PC-3 (cell line): ENCODE measurements at regions not wholly inside any gene's neighbourhood (a gene's known extent, or its start where the extent isn't known, plus 50 kb on each side); places are given as distances from the start of the nearest gene placed in this dataset.

Source experiments
- ATAC-seq: fragments of 200-7000 bp; cut with Tn5 transposase; 2 replicates; pipeline ENCODE4 v1.9.1; 2020; ENCODE audit warnings: mild to moderate bottlenecking, moderate library complexity
- BruUV-seq: library from RNA; stranded (reverse); fragments of 400-500 nt; replicated peaks from 2 replicates; lab custom pipeline; 2021; lab: Mats Ljungman, UMichigan
- CTCF ChIA-PET: fragments of 300-600 bp; sonication (Branson Sonifier 250); formaldehyde crosslinking; loops from one replicate; lab custom pipeline; 2022; ENCODE audit warnings: antibody characterized with exemption; lab: Charles Lee
- POLR2A ChIA-PET: fragments of 300-600 bp; sonication (Branson Sonifier 250); formaldehyde crosslinking; loops from one replicate; lab custom pipeline; 2022; ENCODE audit warnings: antibody characterized with exemption; ENCODE audit not compliant: unreplicated experiment; lab: Charles Lee
- DNase-seq: peaks from one replicate; pipeline ENCODE4 v3.0.0-alpha.2; 2015
- H2AFZ ChIP-seq: fragments of 300-600 bp; sonication (generic); 2 replicates; pipeline ENCODE4 v1.6.0; 2016; ENCODE audit warnings: antibody characterized with exemption, low read length
- H3F3A ChIP-seq: fragments of 300-600 bp; sonication (generic); one replicate; pipeline ENCODE4 v1.6.0; 2017; ENCODE audit warnings: antibody characterized with exemption, low read length, control low read depth, mild to moderate bottlenecking; ENCODE audit not compliant: unreplicated experiment
- H3K27ac ChIP-seq: fragments of 300-600 bp; sonication (generic); 2 replicates; pipeline ENCODE4 v1.5.1; 2016; ENCODE audit warnings: mild to moderate bottlenecking, low read length
- H3K27me3 ChIP-seq: fragments of 300-600 bp; sonication (generic); 2 replicates; pipeline ENCODE4 v1.6.1; 2016; ENCODE audit warnings: low read length, mixed read lengths
- H3K36me3 ChIP-seq: fragments of 300-600 bp; sonication (generic); 2 replicates; pipeline ENCODE4 v1.6.1; 2016; ENCODE audit warnings: low read depth, mixed run types, low read length, mixed read lengths
- H3K4me1 ChIP-seq: fragments of 300-600 bp; sonication (generic); 2 replicates; pipeline ENCODE4 v1.5.1; 2016; ENCODE audit warnings: low read length; ENCODE audit not compliant: insufficient read depth
- H3K4me2 ChIP-seq: fragments of 300-600 bp; sonication (generic); 2 replicates; pipeline ENCODE4 v1.6.0; 2016; ENCODE audit warnings: low read length
- H3K4me3 ChIP-seq: fragments of 300-600 bp; sonication (generic); 2 replicates; pipeline ENCODE4 v1.5.1; 2016; ENCODE audit warnings: mild to moderate bottlenecking, low read length, mixed read lengths
- H3K79me2 ChIP-seq: fragments of 300-600 bp; sonication (generic); 2 replicates; pipeline ENCODE4 v1.6.1; 2017; ENCODE audit warnings: low read length, mixed read lengths
- H3K9ac ChIP-seq: fragments of 300-600 bp; sonication (generic); 2 replicates; pipeline ENCODE4 v1.6.0; 2016; ENCODE audit warnings: mild to moderate bottlenecking, low read length
- H3K9me2 ChIP-seq: fragments of 300-600 bp; sonication (generic); replicated peaks from 2 replicates; pipeline ENCODE4 v1.6.1; 2016; ENCODE audit warnings: mixed run types, low read length, mixed read lengths
- H3K9me3 ChIP-seq: fragments of 300-600 bp; sonication (generic); 2 replicates; pipeline ENCODE4 v1.6.1; 2016; ENCODE audit warnings: low read length, mixed read lengths
- H4K20me1 ChIP-seq: fragments of 300-600 bp; sonication (generic); 2 replicates; pipeline ENCODE4 v1.6.1; 2016; ENCODE audit warnings: low read length, mixed read lengths
- CTCF ChIP-seq: fragments of 300-600 bp; sonication (generic); conservative IDR thresholded peaks from 2 replicates; pipeline ENCODE4 v1.5.1; 2017; ENCODE audit warnings: antibody characterized with exemption, low read depth, mild to moderate bottlenecking, low read length
- EZH2 ChIP-seq: fragments of 300-600 bp; sonication (generic); IDR thresholded peaks from one replicate; pipeline ENCODE4 v1.6.1; 2017; ENCODE audit warnings: antibody characterized with exemption, mild to moderate bottlenecking, low read length; ENCODE audit not compliant: unreplicated experiment
- EZH2phosphoT487 ChIP-seq: fragments of 300-600 bp; sonication (generic); IDR thresholded peaks from 2 replicates; pipeline ENCODE4 v1.6.1; 2018; ENCODE audit warnings: mild to moderate bottlenecking, antibody characterized with exemption, low read length, borderline replicate concordance
- intact Hi-C: fragments of 100-400 bp; cut with micrococcal nuclease; formaldehyde crosslinking; loops from 2 replicates; pipeline ENCODE4 v1.9.0; 2023

GRCh38 chr11:21896216-21896615, 296.7 kb upstream of the ANO5 start:
- intact Hi-C loops = no loop called here
- no peaks in the 10 kb centered on the region for H4K20me1 ChIP-seq
- ATAC-seq = no peak
- no peak overlapping the region for H3K9ac ChIP-seq
- no peak overlapping the region for H3K4me3 ChIP-seq
- no peak for TF ChIP-seq CTCF
- no peak for TF ChIP-seq EZH2phosphoT487
- no peak for TF ChIP-seq EZH2
- CTCF ChIA-PET = no interaction called here
- no peaks in the 10 kb centered on the region for H3K9me2 ChIP-seq
- H3K4me2 ChIP-seq = no peak overlapping the region
- H3F3A ChIP-seq = no peaks in the 10 kb centered on the region
- DNase-seq = no peak
- BruUV-seq = no TSS peak
- no peaks in the 10 kb centered on the region; the same call in 1 of the 2 replicates for H3K9me3 ChIP-seq
- H3K27me3 ChIP-seq = no peaks in the 10 kb centered on the region
- no peaks in the 10 kb centered on the region for H3K4me1 ChIP-seq
- H3K79me2 ChIP-seq = no peaks in the 10 kb centered on the region
- H2AFZ ChIP-seq = no peak overlapping the region
- no peak overlapping the region for H3K27ac ChIP-seq
- POLR2A ChIA-PET = no interaction called here
- no peaks in the 10 kb centered on the region for H3K36me3 ChIP-seq

DNA sequence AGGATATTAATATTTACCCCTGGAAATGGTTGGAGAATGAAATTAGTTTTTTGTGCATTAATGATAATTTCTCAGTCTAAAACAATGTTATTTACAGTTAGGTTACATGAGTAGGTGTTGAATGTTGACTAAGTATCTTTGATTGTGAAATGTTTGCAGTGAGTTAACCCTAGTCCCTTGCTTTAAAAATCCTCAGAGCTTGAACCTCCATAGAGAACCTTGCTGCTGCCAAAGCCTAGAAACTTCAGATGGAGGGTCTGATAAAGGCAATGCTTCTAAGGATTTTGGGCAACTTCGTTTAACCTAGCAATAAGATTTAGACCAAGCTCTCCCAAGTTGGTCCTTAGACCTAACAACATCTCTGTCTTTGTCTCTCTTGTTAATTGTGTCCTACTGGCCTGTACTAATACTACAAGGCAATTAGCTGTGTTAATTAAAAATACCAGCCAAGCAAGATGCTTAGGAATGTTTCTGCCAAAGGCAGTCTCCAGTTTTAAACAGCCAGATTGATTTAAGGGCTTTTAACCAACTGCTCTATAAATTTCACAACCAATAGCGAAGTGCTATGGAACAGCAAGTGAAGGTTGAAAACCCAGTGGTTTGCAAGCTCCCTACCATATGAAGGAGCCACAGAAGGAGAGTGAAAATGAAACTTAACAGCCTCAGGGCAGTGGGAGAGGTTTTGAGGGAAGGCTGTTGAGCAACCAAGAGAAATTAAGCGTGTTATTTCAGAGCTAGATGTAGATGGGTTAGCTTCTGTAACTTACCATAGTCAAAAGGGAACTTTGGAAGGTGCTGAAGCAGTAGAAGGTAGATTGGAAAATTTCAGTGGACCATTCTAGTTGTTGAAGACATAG, 295.9 kb upstream of the ANO5 start:
- no peak overlapping the region for H3K4me3 ChIP-seq
- intact Hi-C loops = no loop called here
- CTCF ChIA-PET = no interaction called here
- H3K4me2 ChIP-seq = no peak overlapping the region
- H3K27ac ChIP-seq = no peak overlapping the region
- H3F3A ChIP-seq = no peaks in the 10 kb centered on the region
- H3K9ac ChIP-seq = no peak overlapping the region
- POLR2A ChIA-PET = no interaction called here
- no peaks in the 10 kb centered on the region; the same call in 1 of the 2 replicates for H3K9me3 ChIP-seq
- TF ChIP-seq EZH2 (no peak), EZH2phosphoT487 (no peak), CTCF (no peak)
- H3K27me3 ChIP-seq = no peaks in the 10 kb centered on the region
- BruUV-seq = no TSS peak
- H4K20me1 ChIP-seq = no peaks in the 10 kb centered on the region
- H3K79me2 ChIP-seq = no peaks in the 10 kb centered on the region
- H3K9me2 ChIP-seq = no peaks in the 10 kb centered on the region
- no peaks in the 10 kb centered on the region for H3K4me1 ChIP-seq
- no peak overlapping the region for H2AFZ ChIP-seq
- no peaks in the 10 kb centered on the region for H3K36me3 ChIP-seq
- ATAC-seq = no peak
- DNase-seq = no peak

DNA sequence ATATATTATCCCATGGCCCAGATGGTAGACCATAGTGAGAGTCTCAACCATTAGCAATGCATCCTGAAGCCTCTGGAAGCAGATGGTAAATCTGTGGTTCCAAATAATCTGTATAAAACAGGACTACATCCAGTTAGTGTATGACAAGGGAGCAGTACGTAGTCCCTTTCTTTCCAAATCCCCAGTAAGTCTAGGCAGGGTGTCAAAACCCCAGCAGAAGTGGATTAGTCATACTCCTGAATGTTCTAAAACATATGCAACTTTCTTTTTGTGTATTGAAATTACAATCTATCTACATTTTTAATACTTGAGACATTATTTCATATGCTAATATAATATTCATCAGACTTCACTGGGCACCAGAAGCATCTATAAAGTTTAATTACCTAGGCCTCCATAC, 295.1 kb upstream of the ANO5 start:
- Histone ChIP-seq H3K27me3 (no peaks in the 10 kb centered on the region), H3K9ac (no peak overlapping the region), H3K4me3 (no peak overlapping the region), H3K4me2 (no peak overlapping the region), H3K9me3 (no peaks in the 10 kb centered on the region; the same call in 1 of the 2 replicates), H3K36me3 (no peaks in the 10 kb centered on the region), H2AFZ (no peak overlapping the region), H4K20me1 (no peaks in the 10 kb centered on the region), H3K27ac (no peak overlapping the region), H3K4me1 (no peaks in the 10 kb centered on the region), H3K9me2 (no peaks in the 10 kb centered on the region), H3F3A (no peaks in the 10 kb centered on the region), H3K79me2 (no peaks in the 10 kb centered on the region)
- ATAC-seq (no peak), DNase-seq (no peak)
- CTCF ChIA-PET = no interaction called here
- TF ChIP-seq EZH2phosphoT487 (no peak), EZH2 (no peak), CTCF (no peak)
- no TSS peak for BruUV-seq
- intact Hi-C loops = no loop called here
- POLR2A ChIA-PET = no interaction called here
